NCI-H1048 (cell line): ENCODE measurements at regions not wholly inside any gene's neighbourhood (a gene's known extent, or its start where the extent isn't known, plus 50 kb on each side); places are given as distances from the start of the nearest gene placed in this dataset.
"Not testable (repeated sequence)": the region's sequence is repeated elsewhere in the genome, so short reads cannot be mapped to it uniquely, and the experiment has no call there.

Source experiments
- DNase-seq: peaks from one replicate; lab custom pipeline; 2025; lab: John Stamatoyannopoulos, UW

GRCh38 chr2:8315531-8316165 is 366.2 kb upstream of the ID2 start:
- DNase-seq, result no peak

DNA sequence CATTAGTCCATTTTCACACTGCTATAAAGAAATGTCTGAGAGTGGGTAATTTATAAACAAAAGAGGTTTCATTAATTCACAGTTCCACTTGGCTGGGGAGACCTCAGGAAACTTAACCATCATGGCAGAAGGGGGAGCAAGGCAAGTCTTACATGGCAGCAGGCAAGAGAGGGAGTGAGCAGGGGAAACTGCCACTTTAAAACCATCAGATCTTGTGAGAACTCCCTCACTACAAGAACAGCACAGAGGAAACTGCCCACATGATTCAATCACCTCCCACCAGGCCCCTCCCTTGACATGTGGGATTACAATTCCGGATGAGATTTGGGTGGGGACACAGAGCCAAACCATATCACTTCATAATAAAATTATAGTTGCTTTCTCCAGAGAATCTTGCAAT is 365.5 kb upstream of the ID2 start:
- no peak for DNase-seq

GRCh38 chr2:8317418-8317817 is 364.4 kb upstream of the ID2 start:
- DNase-seq, result no peak

DNA sequence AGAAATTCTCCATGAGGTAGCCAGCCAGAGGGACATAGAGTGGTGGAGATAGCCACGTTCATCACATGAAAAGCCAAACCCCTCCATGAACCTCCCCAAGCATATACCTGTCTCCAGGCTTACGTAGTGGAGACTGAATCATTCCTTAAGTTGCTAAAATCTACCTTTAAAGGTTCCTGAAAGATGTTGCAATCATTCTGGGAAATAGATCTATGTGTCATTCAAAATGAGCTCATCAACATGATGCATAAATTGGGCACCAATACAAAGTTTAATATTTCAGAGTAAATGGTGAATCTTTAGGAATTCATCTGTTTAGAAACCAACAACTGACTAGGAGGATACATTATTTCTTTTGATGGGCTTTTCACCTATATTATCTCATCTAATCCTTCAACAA is 362.6 kb upstream of the ID2 start:
- no peak for DNase-seq

DNA sequence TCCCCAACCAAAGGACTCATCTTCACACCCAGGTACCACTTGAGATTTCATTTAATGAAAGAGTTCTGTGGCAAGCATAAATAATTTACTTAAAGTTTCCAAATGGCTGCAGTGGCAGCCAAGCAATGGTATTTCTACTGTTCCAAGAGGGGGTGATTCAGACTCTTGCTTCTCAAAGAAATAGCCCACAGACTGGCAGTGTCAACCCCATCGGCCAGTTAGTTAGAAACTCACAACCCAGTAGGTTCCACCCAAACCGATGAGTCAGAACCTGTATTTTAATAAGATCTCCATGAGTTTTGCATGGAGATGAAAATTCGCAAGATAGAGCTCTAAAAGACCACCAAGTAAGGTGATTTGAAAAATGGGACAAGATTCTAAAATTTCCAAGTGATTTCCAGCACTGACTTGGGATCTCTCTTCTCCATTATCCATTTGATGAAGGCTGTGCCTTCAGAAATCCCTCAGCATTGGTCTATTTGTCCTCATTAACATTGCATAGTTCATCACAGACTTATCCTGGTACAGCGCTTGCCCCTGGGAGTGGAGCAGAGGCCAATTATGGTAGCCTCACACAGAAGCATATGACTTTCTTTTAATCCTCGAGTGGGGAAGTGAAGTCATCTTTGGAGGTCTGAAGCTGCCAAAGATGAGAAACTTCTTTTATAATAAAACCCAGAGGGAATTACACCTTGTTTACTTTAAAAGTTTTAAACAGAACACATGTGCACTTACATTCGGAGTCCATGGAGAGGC is 361.4 kb upstream of the ID2 start:
- DNase-seq, result no peak

DNA sequence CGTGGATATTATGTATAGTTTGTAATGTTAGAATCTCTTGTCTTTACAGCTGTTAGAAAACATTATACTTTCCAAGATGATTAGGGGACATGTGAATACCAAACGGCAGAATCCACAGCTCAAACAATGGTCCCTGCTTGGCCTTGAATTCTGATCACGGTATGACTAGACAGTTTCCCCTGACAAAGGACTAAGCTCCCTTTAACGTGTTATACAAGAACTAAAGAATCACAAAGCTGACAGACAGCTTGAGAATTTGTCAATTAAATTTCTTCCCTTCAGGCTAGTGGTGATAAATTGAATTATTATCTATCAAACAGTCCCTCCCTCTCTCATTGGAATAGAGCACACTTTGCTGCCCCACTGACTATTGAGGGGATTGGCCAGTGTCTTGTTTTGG is 359.2 kb upstream of the ID2 start:
- no peak for DNase-seq

GRCh38 chr2:8324164-8324856 is 357.5 kb upstream of the ID2 start:
- DNase-seq, result no peak

GRCh38 chr2:8324901-8325300 is 357.0 kb upstream of the ID2 start:
- DNase-seq, result no peak

DNA sequence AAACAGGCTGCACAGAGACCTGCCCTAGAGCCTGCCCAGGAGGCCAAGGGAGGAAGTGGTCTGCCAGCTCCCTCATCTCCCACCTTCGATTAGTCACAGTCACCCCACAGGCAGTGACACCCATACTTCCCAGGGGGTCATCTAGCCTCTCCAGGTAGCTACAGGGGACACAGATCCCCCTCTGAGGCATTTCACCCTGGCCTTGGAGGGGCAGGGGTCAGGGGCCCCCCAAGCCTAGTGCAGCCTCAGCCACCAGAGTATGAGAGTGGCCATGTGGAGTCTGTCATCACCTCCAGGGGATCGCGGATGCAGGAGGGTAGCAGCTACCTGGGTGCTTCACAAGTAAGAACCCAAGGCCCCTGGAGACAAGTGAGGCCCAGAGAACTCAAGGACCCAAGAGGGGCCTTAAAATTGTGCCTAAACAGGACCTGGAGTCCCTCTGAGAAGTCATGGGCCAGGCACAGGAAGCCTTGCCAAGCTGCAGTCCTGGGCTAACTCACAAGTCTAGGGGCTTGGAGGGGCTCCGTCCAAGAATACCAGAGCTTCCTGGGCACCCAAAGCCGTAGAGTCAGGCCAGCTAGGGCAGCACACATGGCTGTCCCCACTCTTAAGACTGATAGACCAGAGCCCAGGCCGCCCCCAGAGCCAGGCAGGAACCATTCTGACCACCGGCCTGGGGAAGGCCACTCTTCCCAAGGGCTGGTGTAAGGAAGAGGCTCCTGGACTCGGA is 354.3 kb upstream of the ID2 start:
- no peak for DNase-seq

- no peak for DNase-seq
These were observed 353.6 kb upstream of the ID2 start for GRCh38 chr2:8328217-8328616.

DNA sequence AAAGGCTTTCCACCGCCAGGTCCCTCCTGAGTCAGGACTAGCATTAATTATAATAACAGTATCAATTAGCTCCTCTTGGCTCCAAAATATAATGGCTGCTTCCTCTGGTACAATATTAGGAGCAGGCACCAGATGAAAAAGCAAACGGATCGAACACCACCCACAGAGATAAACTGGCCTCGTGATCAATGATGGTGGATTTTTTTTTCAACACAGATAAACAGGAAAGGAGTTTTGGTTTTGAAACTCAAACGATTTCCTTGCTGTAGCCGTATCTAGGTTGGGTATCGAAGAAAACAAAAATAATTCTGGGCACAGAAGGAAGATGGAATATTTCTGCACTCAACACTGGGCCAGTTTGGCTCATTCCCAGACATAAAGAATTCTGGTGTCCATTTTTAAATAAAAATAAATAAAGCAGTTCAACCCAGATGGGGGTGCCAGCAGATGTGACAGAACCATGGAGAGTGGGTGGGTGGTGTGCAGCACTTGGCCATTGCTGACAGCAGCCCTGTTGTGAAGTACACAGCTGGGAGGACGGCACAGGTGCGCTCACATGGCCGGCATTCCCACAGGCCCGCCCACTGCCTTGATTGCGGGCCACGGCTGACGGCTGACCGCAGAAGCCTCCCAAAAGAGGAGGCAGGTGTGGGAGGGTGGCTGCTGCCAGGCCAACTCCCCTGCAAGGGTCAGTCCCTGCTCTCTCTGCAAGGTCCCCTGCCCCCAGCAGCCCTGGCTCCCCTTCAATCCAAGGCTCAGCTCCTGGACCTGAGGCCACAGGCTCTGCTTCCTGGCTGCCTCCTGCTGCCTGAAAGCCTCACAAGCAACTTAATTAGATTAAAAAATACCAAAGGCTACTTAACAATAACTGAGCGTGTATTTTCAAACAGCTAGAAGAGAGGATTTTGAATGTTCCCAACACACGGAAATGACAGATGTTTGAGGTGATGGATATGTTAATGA is 351.9 kb upstream of the ID2 start:
- DNase-seq, result no peak

- no peak for DNase-seq
These were observed 350.8 kb upstream of the ID2 start for GRCh38 chr2:8331068-8331467.

- no peak for DNase-seq
These were observed 349.2 kb upstream of the ID2 start for GRCh38 chr2:8332646-8333045.

DNA sequence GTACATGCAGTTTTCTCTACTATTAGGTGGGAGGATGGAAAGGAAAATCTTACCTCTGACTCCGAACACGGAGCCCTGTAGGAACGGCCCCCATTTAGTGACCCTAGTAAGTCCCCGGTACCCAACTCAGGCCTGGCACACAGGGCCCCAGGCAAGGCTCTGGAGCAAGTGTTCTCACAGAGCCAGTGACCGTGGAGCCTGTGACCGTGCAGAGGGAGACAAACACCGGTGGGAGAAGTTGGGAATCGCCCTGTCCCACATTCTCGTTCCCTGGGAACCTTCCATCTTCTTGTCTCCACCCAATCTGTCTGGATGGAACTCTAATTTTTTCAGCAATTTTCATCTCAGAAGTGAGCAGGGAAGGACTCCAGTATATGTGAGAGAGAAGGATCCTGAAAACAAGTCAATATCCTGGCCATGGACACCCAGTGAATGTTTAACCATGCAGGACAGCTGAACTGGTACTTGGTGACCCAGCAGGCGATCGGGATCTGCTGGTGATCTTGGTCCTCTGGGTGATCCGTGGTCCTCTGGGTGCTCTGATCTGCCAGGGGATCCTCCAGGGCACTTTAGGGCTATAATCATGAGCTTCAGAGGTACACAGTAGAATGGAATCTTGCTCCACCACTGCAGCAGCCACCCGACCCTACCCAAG is 348.6 kb upstream of the ID2 start:
- no peak for DNase-seq

GRCh38 chr2:8333832-8334187 is 348.0 kb upstream of the ID2 start:
- not testable (repeated sequence) for DNase-seq

DNA sequence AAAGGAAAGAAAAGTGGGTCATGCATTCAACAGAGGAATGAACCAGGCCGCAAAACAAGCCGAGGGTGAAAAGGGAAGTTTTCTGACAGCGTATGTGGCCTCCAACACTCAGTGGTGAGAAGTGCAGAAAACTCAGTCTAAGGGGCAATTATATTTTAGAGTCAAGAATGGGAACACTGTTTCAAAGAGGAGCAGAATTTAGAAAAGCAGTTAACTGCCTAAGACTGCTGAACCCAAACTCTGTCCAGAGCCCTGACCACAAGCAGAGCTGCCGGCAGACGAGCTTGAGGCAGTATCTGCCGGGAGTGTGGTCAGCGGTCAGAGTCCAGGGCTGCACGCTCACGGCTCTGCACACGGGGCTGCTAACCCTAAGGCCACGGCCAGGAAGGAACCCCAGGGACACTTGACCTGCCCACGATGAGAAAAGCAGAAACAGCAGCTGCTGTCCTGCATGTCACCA is 347.0 kb upstream of the ID2 start:
- no peak for DNase-seq

DNA sequence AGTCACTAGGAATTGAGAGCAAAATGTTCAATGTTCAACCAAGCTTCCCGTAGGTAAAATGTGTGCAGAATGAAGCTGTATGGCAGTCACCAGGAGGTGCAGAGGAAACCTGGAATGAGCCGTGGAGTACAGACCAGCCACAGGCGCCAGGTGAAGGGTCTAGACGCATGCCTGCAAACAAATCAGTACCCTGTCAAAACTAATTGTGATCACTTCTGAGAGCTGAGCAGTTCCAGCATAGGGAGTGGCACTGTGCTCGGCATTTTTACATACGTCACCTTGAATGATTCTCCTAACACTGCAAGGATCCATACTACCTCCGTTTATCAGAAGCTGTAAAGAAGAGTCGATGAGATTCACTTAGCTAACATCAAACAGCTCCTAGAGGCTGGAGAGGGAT is 346.1 kb upstream of the ID2 start:
- DNase-seq, result no peak

DNA sequence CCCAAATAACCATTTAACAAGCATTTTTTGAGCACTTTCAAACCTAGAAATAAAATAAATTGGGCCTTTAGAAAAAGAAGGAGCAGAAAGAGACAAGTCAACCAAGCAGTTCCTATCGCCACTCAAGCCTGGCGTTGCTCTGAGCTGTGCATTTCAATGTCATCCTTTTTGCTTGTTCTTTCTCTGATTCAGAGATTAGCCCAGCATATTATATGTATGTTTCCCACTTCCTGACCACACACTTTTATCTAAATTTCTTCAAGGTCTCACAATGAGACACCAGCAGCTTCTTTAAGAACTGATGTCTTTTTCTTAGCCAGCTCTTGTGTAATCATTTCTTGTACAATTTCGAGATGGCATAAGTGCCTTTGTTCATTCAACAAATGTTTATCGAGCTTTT is 344.5 kb upstream of the ID2 start:
- DNase-seq, result no peak

- DNase-seq, result no peak
These were observed 339.4 kb upstream of the ID2 start for GRCh38 chr2:8342407-8342806.

DNA sequence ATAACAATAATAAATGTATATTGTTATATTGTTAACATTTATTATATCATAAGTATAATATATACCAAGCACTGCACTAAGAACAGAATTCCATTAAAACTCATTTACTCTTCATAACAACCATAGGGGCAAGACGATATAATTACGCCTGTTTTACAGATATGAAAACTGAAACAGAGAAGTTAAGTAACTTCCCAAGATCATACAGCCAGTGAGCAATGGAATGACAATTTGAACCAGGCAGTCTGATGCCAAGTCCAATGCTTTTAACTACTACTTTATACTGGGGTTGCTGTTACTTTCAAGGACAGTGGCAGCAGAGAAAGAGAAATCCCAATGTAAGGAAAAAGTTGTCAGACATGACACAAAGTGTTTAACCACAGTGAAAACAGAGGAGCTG is 338.8 kb upstream of the ID2 start:
- DNase-seq, result no peak
